HFF-Myc (cell line): ENCODE measurements at regions not wholly inside any gene's neighbourhood (a gene's known extent, or its start where the extent isn't known, plus 50 kb on each side); places are given as distances from the start of the nearest gene placed in this dataset.
"Not testable (repeated sequence)": the region's sequence is repeated elsewhere in the genome, so short reads cannot be mapped to it uniquely, and the experiment has no call there.

Experiments
- DNase-seq: peaks from one replicate; pipeline ENCODE4 v3.0.0-alpha.2; 2011; ENCODE audit warnings: low read depth; ENCODE audit errors: extremely low read depth
- H3K4me3 ChIP-seq: replicated peaks from 2 replicates; pipeline ENCODE4 v1.5.1; 2011; ENCODE audit warnings: low read depth, mild to moderate bottlenecking, control low read depth, low read length
- TF ChIP-seq, protein P1 (sequence below): IDR thresholded peaks from 2 replicates; pipeline ENCODE4 v1.5.1; 2012; ENCODE audit warnings: mild to moderate bottlenecking, low read depth, low read length, control low read depth; ENCODE audit errors: missing control alignments

- DNase-seq, result no peak
- TF ChIP-seq, protein P1, sequence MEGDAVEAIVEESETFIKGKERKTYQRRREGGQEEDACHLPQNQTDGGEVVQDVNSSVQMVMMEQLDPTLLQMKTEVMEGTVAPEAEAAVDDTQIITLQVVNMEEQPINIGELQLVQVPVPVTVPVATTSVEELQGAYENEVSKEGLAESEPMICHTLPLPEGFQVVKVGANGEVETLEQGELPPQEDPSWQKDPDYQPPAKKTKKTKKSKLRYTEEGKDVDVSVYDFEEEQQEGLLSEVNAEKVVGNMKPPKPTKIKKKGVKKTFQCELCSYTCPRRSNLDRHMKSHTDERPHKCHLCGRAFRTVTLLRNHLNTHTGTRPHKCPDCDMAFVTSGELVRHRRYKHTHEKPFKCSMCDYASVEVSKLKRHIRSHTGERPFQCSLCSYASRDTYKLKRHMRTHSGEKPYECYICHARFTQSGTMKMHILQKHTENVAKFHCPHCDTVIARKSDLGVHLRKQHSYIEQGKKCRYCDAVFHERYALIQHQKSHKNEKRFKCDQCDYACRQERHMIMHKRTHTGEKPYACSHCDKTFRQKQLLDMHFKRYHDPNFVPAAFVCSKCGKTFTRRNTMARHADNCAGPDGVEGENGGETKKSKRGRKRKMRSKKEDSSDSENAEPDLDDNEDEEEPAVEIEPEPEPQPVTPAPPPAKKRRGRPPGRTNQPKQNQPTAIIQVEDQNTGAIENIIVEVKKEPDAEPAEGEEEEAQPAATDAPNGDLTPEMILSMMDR, result no peak
- no peak overlapping the region for H3K4me3 ChIP-seq
Observed at GRCh38 chr15:25242957-25243799, 195.6 kb downstream of the UBE3A start.

DNA sequence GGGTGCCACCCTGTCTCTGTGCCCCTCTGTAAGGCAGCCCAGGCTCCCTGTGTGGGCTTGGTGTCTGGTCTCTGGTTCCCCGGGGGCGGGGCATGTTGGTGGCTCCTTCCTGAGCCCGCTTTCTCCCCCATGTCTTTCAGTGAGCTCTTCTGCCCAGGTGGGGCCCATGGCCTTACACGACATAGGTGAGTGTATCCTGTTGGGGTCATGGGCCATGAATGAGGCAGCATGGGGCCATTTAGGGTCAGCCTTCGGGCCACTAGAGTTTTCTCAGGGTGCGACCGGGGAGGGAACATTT is 195.1 kb downstream of the UBE3A start:
- TF ChIP-seq, protein P1, result no peak
- H3K4me3 ChIP-seq, result no peak overlapping the region
- DNase-seq, result no peak

DNA sequence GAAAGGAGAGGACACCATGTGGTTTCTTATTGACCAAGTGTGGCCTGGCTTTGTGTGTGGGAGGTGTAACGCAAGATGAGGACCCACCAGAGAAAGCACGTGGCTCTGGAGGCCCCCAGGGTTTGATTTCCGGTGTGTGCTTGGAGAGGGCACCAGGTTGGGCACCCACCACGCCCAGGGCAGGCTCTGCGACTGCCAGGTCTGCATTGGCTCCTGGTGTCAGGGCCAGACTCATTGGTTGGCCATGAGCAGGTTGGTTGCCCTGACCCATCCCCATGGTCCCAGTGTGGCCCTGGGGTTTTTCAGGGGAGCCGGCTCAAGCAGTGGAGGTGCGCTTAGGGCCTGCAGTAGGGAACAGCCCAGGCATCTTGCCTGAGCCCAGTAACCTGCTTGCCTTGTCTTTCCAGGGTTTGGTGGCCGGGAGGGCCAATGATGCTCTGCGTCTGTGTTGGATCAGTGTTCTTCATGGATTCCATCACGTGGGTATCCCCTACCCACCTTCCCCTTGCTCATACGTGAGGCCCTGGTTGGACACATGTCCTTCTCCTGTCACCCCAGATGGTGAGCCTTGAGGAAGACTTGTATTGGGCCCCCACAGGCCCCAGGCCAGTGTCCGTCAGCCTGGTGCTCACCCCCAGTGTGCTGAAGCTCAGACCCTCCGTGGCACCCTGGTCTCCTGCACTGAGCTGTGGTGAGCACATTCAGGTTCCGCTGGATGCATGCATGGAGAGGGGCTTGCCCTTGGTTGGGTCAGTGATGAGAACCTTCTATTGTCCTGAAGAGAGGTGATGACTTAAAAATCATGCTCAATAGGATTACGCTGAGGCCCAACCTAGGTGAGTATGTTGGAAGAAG is 193.9 kb downstream of the UBE3A start:
- no peak for DNase-seq
- TF ChIP-seq, protein P1, result no peak
- H3K4me3 ChIP-seq, result no peak overlapping the region

GRCh38 chr15:25245801-25246622 is 192.8 kb downstream of the UBE3A start:
- DNase-seq, result no peak
- H3K4me3 ChIP-seq, result no peak overlapping the region
- TF ChIP-seq, protein P1, result no peak

DNA sequence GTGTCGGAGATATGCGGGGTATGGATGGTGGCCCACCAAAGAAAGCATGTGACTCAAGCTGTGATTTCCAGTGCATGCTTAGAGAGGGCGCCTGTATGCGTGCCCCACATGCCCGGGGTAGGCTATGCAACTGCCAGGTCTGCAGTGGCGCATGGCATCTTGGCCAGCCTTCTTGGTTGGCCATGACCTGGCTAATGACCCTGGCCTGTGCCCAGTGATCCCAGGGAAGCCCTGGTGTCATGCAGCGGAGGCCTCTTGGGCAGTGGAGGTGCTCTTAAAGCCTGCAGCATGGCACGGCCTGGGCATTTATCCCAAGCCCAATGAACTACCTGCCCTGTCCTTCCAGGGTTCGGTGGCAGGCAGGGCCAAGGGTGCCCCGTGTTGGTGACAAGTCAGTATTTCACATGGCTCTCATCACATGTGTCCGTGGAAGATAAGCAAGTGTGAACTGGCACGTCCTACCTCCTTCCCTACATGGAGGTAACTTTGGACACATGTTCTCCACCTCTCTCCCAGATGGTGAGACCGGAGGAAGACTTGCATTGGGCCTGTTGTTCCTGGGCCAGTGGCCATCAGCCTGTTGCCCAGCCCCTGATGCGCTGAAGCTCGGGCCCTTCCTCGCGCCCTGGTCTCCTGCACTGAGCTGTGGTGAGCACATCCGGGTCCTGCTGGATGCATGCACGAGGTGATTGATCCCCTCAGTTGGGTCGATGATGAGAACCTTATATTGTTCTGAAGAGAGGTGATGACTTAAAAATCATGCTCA is 192.0 kb downstream of the UBE3A start:
- DNase-seq, result no peak
- TF ChIP-seq, protein P1, result no peak
- no peak overlapping the region for H3K4me3 ChIP-seq

DNA sequence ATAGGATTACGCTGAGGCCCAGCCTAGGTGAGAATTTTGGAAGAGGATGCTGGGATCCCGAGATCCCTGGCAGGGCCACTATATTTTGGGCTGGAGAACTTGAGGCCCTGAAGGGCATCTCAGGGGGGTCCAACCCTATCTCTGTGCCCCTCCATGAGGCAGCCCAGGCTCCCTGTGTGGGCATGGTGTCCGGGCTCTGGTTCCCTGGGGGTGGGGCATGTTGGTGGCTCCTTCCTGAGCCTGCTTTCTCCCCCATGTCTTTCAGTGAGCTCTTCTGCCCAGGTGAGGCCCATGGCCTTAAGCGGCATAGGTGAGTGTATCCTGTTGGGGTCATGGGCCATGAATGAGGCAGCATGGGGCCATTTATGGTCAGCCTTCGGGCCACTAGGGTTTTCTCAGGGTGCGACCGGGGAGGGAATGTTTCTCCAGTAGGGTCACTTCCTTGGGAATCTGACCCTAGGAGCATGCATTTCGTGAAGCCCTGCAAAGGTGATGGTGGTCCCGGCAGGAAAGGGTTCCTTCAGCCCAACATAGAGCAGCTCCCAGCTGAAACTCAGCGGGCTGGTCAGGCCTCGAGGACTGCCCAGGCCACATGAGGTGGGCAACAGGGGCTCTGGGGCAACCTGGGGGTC is 191.3 kb downstream of the UBE3A start:
- DNase-seq, result no peak
- TF ChIP-seq, protein P1, result no peak
- H3K4me3 ChIP-seq, result no peak overlapping the region

DNA sequence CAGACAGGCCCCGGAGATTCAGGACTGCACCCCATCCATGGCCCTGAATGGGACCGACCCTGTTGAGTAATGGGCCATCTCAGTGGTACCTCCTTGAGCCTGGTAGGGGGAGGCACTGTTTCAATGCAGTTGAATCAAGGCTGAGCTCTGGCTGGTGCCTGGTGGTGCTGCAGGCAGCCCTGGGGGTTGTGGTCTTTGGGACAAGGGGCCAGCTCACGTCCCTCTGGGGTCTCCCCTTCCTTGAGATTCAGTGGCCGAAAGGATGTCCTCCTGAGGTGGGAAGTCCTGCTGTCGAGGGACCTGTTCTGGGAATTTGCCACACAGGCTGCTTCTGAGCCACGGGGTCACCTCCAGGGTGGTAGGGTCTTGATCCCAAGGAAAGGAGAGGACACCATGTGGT is 190.7 kb downstream of the UBE3A start:
- not testable (repeated sequence) for DNase-seq, H3K4me3 ChIP-seq
